Body of pancreas (tissue), 4 donors: ENCODE measurements at regions not wholly inside any gene's neighbourhood (a gene's known extent, or its start where the extent isn't known, plus 50 kb on each side); places are given as distances from the start of the nearest gene placed in this dataset.

Source experiments
- POLR2A ChIP-seq, 3 donors: fragments of 450-650 bp; IDR thresholded peaks; one replicate each; pipeline ENCODE4 v1.6.1; 2016; ENCODE audit warnings: antibody characterized with exemption in 3 of 3, mild to moderate bottlenecking in 2 of 3
- TF ChIP-seq, protein P1 (sequence below), 7 experiments: fragments of 450-650 bp in 4 of 7; fragments of 200-600 bp in 3 of 7; sonication (generic) in 3 of 7; IDR thresholded peaks; one replicate each; pipeline ENCODE4 v1.5.1; 2016 to 2019; ENCODE audit warnings: antibody characterized with exemption in 7 of 7

DNA sequence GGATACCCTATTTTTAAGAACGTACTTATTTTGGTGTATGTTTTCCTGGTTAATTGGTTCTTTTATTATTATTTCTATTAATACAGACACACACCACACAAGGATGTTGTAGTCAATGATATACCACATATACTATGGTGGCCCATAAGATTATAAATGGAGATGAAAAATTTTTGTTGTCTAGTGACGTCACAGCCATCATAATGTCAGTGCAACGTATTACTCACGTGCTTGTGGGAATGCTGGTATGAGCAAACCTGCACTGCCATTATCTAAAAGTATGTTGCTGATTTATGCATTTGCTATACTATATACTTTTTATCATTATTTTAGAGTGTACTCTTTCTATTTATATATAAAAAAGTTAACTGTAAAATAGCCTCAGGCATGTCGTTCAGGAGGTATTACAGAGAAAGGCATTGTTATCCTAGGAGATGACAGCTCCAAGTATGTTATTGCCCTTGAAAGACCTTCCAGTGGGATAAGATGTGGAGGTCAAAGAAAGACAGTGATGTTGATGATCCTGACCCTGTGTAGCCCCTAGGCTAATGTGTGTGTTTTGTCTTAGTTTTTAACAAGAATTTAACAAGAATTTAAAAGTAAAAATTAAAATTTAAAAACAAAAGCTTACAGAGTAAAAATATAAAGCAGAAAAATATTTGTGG, 65.6 kb upstream of the SGCD start:
- TF ChIP-seq, protein P1, sequence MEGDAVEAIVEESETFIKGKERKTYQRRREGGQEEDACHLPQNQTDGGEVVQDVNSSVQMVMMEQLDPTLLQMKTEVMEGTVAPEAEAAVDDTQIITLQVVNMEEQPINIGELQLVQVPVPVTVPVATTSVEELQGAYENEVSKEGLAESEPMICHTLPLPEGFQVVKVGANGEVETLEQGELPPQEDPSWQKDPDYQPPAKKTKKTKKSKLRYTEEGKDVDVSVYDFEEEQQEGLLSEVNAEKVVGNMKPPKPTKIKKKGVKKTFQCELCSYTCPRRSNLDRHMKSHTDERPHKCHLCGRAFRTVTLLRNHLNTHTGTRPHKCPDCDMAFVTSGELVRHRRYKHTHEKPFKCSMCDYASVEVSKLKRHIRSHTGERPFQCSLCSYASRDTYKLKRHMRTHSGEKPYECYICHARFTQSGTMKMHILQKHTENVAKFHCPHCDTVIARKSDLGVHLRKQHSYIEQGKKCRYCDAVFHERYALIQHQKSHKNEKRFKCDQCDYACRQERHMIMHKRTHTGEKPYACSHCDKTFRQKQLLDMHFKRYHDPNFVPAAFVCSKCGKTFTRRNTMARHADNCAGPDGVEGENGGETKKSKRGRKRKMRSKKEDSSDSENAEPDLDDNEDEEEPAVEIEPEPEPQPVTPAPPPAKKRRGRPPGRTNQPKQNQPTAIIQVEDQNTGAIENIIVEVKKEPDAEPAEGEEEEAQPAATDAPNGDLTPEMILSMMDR (IDR thresholded peaks at IDR 0.05): no peak
- no peak for TF ChIP-seq POLR2A (IDR thresholded peaks at IDR 0.05)
